Testis (tissue), 2 donors: ENCODE measurements at regions not wholly inside any gene's neighbourhood (a gene's known extent, or its start where the extent isn't known, plus 50 kb on each side); places are given as distances from the start of the nearest gene placed in this dataset.

ENCODE experiments used
- POLR2A ChIP-seq: fragments of 450-650 bp; IDR thresholded peaks from one replicate; pipeline ENCODE4 v1.6.1; 2017; ENCODE audit warnings: antibody characterized with exemption, mild to moderate bottlenecking, moderate library complexity
- TF ChIP-seq, protein P1 (sequence below), 3 experiments: fragments of 450-650 bp in 2 of 3; fragments of 200-600 bp in 1 of 3; sonication (generic) in 1 of 3; IDR thresholded peaks; one replicate each; pipeline ENCODE4 v1.5.1; 2016 to 2019; ENCODE audit warnings: antibody characterized with exemption in 3 of 3, mild to moderate bottlenecking in 2 of 3, moderate library complexity in 1 of 3

DNA sequence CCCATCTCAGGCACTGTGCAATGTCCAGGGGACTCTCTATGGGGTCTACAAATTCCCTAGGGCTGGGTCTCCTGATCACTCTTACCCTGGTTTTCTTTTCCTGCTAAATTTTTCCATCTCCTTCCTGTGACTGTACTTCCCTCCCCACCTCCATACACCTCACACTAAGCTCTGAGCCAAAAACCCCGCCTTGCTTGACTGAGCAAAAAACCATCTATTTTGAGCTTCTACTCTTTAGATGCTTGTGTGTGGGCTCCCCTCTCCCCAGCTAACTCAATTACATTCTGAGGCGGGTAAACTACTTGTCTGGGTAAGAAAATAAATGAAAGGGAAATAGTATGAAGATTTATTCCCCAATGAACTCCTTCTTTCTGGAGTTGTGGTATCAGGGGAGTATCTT lies 187.9 kb downstream of the PTPRU start:
- TF ChIP-seq, protein P1, sequence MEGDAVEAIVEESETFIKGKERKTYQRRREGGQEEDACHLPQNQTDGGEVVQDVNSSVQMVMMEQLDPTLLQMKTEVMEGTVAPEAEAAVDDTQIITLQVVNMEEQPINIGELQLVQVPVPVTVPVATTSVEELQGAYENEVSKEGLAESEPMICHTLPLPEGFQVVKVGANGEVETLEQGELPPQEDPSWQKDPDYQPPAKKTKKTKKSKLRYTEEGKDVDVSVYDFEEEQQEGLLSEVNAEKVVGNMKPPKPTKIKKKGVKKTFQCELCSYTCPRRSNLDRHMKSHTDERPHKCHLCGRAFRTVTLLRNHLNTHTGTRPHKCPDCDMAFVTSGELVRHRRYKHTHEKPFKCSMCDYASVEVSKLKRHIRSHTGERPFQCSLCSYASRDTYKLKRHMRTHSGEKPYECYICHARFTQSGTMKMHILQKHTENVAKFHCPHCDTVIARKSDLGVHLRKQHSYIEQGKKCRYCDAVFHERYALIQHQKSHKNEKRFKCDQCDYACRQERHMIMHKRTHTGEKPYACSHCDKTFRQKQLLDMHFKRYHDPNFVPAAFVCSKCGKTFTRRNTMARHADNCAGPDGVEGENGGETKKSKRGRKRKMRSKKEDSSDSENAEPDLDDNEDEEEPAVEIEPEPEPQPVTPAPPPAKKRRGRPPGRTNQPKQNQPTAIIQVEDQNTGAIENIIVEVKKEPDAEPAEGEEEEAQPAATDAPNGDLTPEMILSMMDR (IDR thresholded peaks at IDR 0.05) = no peak
- TF ChIP-seq POLR2A = no peak
